Right cardiac atrium (tissue), 5 donors: ENCODE measurements at regions not wholly inside any gene's neighbourhood (a gene's known extent, or its start where the extent isn't known, plus 50 kb on each side); places are given as distances from the start of the nearest gene placed in this dataset.
A peak's percentile ranks its signal among the peaks of the same experiment; 100 is the strongest.

ENCODE experiments used
- ATAC-seq, 2 donors: fragments of 200-7000 bp; cut with Tn5 transposase; one replicate each; pipeline versions ENCODE4 v1.8.0 to v1.9.1; 2020; ENCODE audit warnings: moderate library complexity in 2 of 2, mild to moderate bottlenecking in 1 of 2
- DNase-seq, 3 donors: peaks; one replicate each; pipeline ENCODE4 v3.0.0-alpha.2; 2020
- H3K27ac ChIP-seq: one replicate; pipeline ENCODE4 v1.5.1; 2013; ENCODE audit warnings: mild to moderate bottlenecking, low read length, control low read depth, moderate library complexity
- H3K27me3 ChIP-seq: one replicate; pipeline ENCODE4 v1.6.1; 2013; ENCODE audit not compliant: control insufficient read depth, insufficient read depth
- H3K4me1 ChIP-seq: one replicate; pipeline ENCODE4 v1.6.1; 2013; ENCODE audit warnings: low read length; ENCODE audit not compliant: control insufficient read depth, insufficient read depth
- H3K4me3 ChIP-seq: one replicate; pipeline ENCODE4 v1.5.1; 2013; ENCODE audit warnings: low read length, control low read depth
- H3K9me3 ChIP-seq: one replicate; pipeline ENCODE4 v1.6.1; 2013; ENCODE audit warnings: low read length; ENCODE audit not compliant: control insufficient read depth
- WGBS: extraction: QIAGEN DNeasy Blood & Tissue Kit; methylation state at CpG from one replicate; pipeline ENCODE4 v1.1.7; 2013; 5-methylcytosine and 5-hydroxymethylcytosine counted together
- intact Hi-C, 4 donors: fragments of 100-400 bp; cut with DNase I; formaldehyde crosslinking; loops; one replicate each; pipeline versions ENCODE4 v1.11.0 to v1.14.0; 2022 to 2023
- donor health status: healthy with polysubstance abuse.
- donor health status: DM: no; HTN: yes; CAD: no.
- donor health status: DM: no; HTN: no; CAD: no.
- donor health status: DM: no; HTN: yes; CAD: no; lungs with severe emphysema.
- donor health status: DM: yes; HTN: yes; CAD: no.

GRCh38 chr11:130526846-130527245, 78.4 kb downstream of the ADAMTS15 start:
- 69% methylated on average over 3 of the region's 3 CpGs for WGBS
- Histone ChIP-seq H3K4me1 (peaks cover 33% of the 10 kb centered on the region), H3K9me3 (no peaks in the 10 kb centered on the region), H3K27ac (no peak overlapping the region), H3K27me3 (no peaks in the 10 kb centered on the region), H3K4me3 (no peak overlapping the region)
- intact Hi-C loops = loop anchor here in 1 of 4 donors (10.0 kb wide), 1 partner anchor 72 kb away; no protein-coding TSS in a partner anchor
- DNase-seq (no peak), ATAC-seq (no peak)

DNA sequence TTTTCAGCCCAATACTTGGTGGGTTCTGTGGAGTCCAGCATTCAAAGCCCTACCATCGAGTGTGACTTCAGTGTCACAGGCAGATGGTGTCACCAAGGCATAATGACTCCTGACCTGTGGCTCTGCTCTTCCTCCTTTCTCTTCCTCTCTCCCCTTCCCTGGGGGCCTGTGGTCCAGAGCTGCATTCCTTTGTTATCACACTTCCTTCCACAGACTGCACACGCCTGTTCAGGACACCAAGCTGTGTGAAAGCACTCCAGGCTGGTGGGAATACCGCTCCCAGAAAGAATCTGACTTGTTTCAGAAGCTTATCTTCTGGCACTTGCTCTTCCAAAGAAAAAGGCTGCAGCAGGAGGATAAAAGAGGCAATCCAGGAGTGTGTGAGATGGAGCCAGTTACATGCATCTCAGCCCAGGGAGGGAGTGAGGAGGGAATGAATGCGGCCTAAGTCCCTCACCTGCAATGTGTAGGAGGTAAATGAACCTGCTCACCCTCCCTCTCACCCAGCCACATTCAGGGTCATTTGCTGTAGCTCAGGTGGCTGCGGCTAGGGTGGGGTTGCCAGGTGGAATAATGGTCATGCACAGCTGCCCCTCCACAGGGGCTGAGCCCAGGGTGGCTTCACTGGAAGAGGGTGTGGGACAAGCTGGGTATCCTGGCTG, 79.3 kb downstream of the ADAMTS15 start:
- WGBS = 26% methylated on average over 5 of the region's 5 CpGs
- H3K9me3 ChIP-seq = no peaks in the 10 kb centered on the region
- peak; percentile 80 to 89 for ATAC-seq
- H3K4me3 ChIP-seq = no peak overlapping the region
- intact Hi-C loops = loop anchor here in 1 of 4 donors (10.0 kb wide), 1 partner anchor 73 kb away; no protein-coding TSS in a partner anchor
- H3K27me3 ChIP-seq = no peaks in the 10 kb centered on the region
- peak; percentile 66 to 82 (median 72) for DNase-seq
- H3K27ac ChIP-seq = peak overlapping the region; percentile 52
- H3K4me1 ChIP-seq = peaks cover 26% of the 10 kb centered on the region

GRCh38 chr11:130528298-130529261, 80.1 kb downstream of the ADAMTS15 start:
- 59% methylated on average over 16 of the region's 16 CpGs for WGBS
- intact Hi-C loops = loop anchor here in 1 of 4 donors (10.0 kb wide), 1 partner anchor 74 kb away; no protein-coding TSS in a partner anchor

GRCh38 chr11:130529366-130529765, 80.9 kb downstream of the ADAMTS15 start:
- ATAC-seq = no peak

More at GRCh38 chr11:130528298-130529261, 80.1 kb downstream of the ADAMTS15 start:
- peak; percentile 66 to 82 for ATAC-seq
- H3K27me3 ChIP-seq = no peaks in the 10 kb centered on the region
- H3K9me3 ChIP-seq = no peaks in the 10 kb centered on the region
- H3K4me3 ChIP-seq = no peak overlapping the region
- peak overlapping the region; percentile 52 for H3K27ac ChIP-seq
- peaks cover 21% of the 10 kb centered on the region for H3K4me1 ChIP-seq
- peak in 2 of 3 donors; percentile 46 to 70 for DNase-seq

GRCh38 chr11:130531061-130531460, 82.6 kb downstream of the ADAMTS15 start:
- no peak for ATAC-seq
- Histone ChIP-seq H3K4me1 (peaks cover 15% of the 10 kb centered on the region), H3K27ac (no peak overlapping the region), H3K27me3 (no peaks in the 10 kb centered on the region), H3K4me3 (no peak overlapping the region), H3K9me3 (no peaks in the 10 kb centered on the region)
- no peak for DNase-seq
- 89% methylated on average over 2 of the region's 2 CpGs for WGBS
- intact Hi-C loops = no loop called here

More at GRCh38 chr11:130529366-130529765, 80.9 kb downstream of the ADAMTS15 start:
- intact Hi-C loops = loop anchor here in 1 of 4 donors (10.0 kb wide), 1 partner anchor 75 kb away; no protein-coding TSS in a partner anchor
- H3K9me3 ChIP-seq = no peaks in the 10 kb centered on the region
- no peak overlapping the region for H3K4me3 ChIP-seq
- H3K27me3 ChIP-seq = no peaks in the 10 kb centered on the region
- 93% methylated on average over 5 of the region's 5 CpGs for WGBS
- H3K4me1 ChIP-seq = peaks cover 16% of the 10 kb centered on the region
- no peak for DNase-seq
- H3K27ac ChIP-seq = no peak overlapping the region

DNA sequence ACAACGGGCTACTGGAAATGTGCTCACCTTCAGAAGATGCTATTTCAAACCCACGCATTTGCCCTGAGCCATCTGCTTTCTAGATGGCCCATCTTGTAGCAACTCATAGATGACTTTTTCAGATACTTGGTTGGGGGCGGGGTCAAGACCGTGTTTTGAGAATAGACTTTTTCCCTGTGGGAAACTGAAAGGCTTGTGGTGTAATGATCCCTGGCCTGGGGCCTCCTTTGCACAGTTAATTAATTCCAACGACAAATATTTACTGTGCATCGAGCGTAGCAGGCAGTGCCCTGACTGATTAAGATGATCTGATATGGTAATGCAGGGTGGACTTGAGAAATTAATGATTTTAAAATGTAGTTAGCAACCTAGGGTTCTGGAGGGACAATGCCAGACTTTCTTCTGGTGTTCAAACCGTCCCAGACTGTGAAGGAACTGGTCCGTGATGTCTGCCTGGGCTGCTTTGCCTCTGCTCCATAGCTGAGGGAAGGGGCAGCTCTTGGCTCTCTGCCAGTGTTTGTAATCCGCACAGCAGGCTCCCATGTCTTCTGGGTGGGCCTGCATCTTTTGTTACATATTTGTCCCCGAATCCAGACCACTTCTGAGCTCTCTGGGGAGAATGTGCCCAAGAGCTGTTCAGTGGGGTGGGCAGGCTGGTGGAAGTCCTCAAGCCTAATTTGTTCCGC, 84.8 kb downstream of the ADAMTS15 start:
- Histone ChIP-seq H3K4me1 (peaks cover 7% of the 10 kb centered on the region), H3K27ac (no peak overlapping the region), H3K27me3 (no peaks in the 10 kb centered on the region), H3K4me3 (no peak overlapping the region), H3K9me3 (no peaks in the 10 kb centered on the region)
- ATAC-seq (no peak), DNase-seq (no peak)
- 83% methylated on average over 12 of the region's 12 CpGs for WGBS
- intact Hi-C loops = no loop called here

GRCh38 chr11:130533871-130534270, 85.4 kb downstream of the ADAMTS15 start:
- intact Hi-C loops = no loop called here
- Histone ChIP-seq H3K27ac (no peak overlapping the region), H3K9me3 (no peaks in the 10 kb centered on the region), H3K4me3 (no peak overlapping the region), H3K27me3 (no peaks in the 10 kb centered on the region), H3K4me1 (peaks cover 3% of the 10 kb centered on the region)
- DNase-seq (no peak), ATAC-seq (no peak)
- 92% methylated on average over 5 of the region's 5 CpGs for WGBS

DNA sequence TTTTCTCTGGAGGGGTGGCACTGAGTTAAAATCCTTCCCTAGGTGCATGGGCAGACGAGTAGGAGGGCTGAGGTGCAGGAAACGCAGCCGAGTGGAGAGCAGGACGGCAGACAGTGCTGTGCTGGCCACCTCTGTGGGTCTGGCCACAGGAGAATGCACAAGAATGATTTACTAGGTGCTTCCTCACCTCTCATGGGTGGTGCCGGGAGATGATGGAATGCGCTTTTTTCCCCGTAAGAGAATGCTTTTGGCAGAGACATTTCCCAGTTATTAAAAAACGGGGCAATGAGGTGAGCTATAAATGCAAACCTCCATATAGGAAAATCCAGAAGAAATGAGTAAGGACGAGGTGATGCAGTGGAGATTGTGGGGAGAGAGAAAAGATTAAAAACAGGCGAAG, 86.1 kb downstream of the ADAMTS15 start:
- Histone ChIP-seq H3K9me3 (no peaks in the 10 kb centered on the region), H3K27me3 (no peaks in the 10 kb centered on the region), H3K27ac (no peak overlapping the region), H3K4me3 (no peak overlapping the region), H3K4me1 (no peaks in the 10 kb centered on the region)
- 92% methylated on average over 10 of the region's 10 CpGs for WGBS
- ATAC-seq (no peak), DNase-seq (no peak)
- intact Hi-C loops = no loop called here

- ATAC-seq (no peak), DNase-seq (no peak)
- 82% methylated on average over 6 of the region's 6 CpGs for WGBS
- no peaks in the 10 kb centered on the region for H3K4me1 ChIP-seq
- H3K9me3 ChIP-seq = no peaks in the 10 kb centered on the region
- no peak overlapping the region for H3K27ac ChIP-seq
- H3K27me3 ChIP-seq = no peaks in the 10 kb centered on the region
- no peak overlapping the region for H3K4me3 ChIP-seq
- intact Hi-C loops = no loop called here
Observed at GRCh38 chr11:130535520-130535919, 87.1 kb downstream of the ADAMTS15 start.

DNA sequence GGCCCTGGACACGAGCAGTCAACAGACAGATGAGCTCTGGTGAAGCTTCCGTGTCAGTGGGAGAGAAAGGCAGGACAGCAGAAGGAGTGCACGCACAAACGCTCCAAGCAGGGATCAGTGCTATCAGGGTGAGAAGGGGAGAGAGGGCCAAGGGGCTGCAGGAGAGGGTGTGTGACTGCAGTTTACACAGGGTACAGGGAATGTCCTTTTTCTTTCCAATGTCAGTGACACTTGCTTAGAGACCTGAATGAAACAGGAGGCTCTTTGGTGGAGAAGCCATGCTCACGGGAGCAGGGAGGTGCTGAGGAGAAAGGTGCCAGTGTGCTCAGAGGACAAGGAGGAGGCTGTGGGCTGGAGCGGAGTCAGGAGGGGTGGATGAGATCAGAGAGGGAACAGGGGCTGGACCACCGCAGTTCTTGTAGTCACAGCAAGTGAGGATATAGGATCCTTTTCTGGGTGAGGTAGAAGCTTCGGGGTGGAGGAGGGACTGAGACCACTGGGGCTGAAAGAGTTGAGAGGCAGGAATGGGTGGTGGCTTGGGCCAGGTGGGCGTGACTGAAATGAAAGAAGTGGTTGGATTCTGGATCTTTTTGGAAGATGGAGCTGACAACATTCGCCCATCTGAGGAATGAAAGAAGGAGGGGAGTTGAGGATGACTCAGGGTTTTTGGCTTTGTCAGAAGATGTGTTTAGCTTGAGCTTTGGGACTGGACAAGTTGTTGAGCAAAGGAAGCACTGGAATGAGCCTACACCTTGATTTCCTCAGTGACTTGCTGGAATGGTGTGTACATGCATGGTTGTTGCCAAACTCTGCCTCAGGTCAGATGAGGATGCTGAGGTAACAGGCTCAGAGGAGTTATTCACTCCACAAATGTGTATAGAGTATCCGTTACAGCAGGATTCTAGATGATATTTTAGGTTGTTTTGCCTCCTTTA, 87.9 kb downstream of the ADAMTS15 start:
- no peak overlapping the region for H3K4me3 ChIP-seq
- H3K27ac ChIP-seq = no peak overlapping the region
- H3K27me3 ChIP-seq = no peaks in the 10 kb centered on the region
- no peaks in the 10 kb centered on the region for H3K4me1 ChIP-seq
- intact Hi-C loops = no loop called here
- no peak for DNase-seq
- WGBS = 83% methylated on average over 11 of the region's 11 CpGs
- H3K9me3 ChIP-seq = no peaks in the 10 kb centered on the region
- peak; percentile 23 to 32 for ATAC-seq
